DOHH2 (cell line): ENCODE measurements at regions not wholly inside any gene's neighbourhood (a gene's known extent, or its start where the extent isn't known, plus 50 kb on each side); places are given as distances from the start of the nearest gene placed in this dataset.

Experiments
- EZH2phosphoT487 ChIP-seq: fragments of 200-600 bp; sonication (generic); IDR thresholded peaks from 2 replicates; pipeline ENCODE4 v1.6.1; 2017; ENCODE audit warnings: borderline replicate concordance, mild to moderate bottlenecking, antibody characterized with exemption, low read length, moderate library complexity, mixed read lengths
- TF ChIP-seq, protein P1 (sequence below): fragments of 200-600 bp; sonication (generic); IDR thresholded peaks from one replicate; pipeline ENCODE4 v1.5.1; 2014; ENCODE audit warnings: antibody characterized with exemption, mild to moderate bottlenecking, low read depth, low read length; ENCODE audit not compliant: poor library complexity, severe bottlenecking

DNA sequence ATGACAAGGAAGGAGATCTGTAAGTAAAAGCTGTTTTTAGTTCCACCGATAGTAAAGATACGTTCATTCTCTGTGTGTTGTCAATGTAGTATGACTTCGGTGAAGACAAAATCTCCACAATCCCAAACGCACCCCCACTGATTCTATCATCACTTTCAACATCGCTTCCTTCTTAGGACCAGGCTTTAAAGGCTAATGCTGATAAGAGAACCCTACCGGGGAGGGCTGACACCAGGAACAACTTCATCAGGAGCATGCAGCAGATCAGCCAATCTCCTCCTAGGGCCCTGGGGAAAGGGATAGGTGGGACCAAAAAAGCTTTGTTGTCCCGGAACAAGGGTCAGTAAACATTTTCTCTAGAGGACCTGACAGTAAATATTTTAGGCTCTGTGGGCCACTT lies 334.1 kb downstream of the VPS13C start:
- TF ChIP-seq, protein P1, sequence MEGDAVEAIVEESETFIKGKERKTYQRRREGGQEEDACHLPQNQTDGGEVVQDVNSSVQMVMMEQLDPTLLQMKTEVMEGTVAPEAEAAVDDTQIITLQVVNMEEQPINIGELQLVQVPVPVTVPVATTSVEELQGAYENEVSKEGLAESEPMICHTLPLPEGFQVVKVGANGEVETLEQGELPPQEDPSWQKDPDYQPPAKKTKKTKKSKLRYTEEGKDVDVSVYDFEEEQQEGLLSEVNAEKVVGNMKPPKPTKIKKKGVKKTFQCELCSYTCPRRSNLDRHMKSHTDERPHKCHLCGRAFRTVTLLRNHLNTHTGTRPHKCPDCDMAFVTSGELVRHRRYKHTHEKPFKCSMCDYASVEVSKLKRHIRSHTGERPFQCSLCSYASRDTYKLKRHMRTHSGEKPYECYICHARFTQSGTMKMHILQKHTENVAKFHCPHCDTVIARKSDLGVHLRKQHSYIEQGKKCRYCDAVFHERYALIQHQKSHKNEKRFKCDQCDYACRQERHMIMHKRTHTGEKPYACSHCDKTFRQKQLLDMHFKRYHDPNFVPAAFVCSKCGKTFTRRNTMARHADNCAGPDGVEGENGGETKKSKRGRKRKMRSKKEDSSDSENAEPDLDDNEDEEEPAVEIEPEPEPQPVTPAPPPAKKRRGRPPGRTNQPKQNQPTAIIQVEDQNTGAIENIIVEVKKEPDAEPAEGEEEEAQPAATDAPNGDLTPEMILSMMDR = no peak
- no peak for TF ChIP-seq EZH2phosphoT487
